ENCODE measurements at regions not wholly inside any gene's neighbourhood (a gene's known extent, or its start where the extent isn't known, plus 50 kb on each side); places are given as distances from the start of the nearest gene placed in this dataset.

GRCh38 chr5:106121972-106122605 is 1548.6 kb downstream of the EFNA5 start:
- no peaks in the 10 kb centered on the region for H3K27me3 ChIP-seq
- H3K4me1 ChIP-seq = no peaks in the 10 kb centered on the region
- no peak for DNase-seq (ENCODE audit: low spot score in 2 of 2)
- H3K4me3 ChIP-seq = no peak overlapping the region
- H3K27ac ChIP-seq = no peak overlapping the region
- TF ChIP-seq, protein P1, sequence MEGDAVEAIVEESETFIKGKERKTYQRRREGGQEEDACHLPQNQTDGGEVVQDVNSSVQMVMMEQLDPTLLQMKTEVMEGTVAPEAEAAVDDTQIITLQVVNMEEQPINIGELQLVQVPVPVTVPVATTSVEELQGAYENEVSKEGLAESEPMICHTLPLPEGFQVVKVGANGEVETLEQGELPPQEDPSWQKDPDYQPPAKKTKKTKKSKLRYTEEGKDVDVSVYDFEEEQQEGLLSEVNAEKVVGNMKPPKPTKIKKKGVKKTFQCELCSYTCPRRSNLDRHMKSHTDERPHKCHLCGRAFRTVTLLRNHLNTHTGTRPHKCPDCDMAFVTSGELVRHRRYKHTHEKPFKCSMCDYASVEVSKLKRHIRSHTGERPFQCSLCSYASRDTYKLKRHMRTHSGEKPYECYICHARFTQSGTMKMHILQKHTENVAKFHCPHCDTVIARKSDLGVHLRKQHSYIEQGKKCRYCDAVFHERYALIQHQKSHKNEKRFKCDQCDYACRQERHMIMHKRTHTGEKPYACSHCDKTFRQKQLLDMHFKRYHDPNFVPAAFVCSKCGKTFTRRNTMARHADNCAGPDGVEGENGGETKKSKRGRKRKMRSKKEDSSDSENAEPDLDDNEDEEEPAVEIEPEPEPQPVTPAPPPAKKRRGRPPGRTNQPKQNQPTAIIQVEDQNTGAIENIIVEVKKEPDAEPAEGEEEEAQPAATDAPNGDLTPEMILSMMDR (IDR thresholded peaks at IDR 0.05) = peak in 2 of 3 experiments; percentile 15 to 26
- H3K36me3 ChIP-seq = no peaks in the 10 kb centered on the region
- no peaks in the 10 kb centered on the region for H3K9me3 ChIP-seq
- intact Hi-C loops (cut with DNase I) = no loop called here

DNA sequence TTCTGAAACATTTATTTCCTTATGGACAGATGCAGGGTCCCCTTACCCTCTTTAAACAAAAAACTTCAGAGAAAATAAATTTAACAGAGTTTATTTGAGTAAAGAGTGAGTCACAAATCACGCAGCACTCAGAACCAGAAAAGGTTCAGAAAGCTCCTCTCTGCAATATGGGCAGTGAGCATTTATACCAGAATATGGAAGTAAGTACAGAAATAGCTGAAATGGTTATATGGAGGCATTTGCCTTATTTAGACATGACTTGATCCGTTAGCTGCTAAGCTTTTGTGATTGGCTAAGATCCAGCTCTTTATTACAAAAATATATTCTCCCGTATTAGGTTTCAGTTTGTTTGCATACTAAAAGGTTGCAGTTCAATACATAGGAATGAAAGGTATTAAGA is 1554.1 kb downstream of the EFNA5 start:
- Histone ChIP-seq H3K4me3 (peak overlapping the region in 1 of 2 donors; percentile 30), H3K4me1 (no peaks in the 10 kb centered on the region), H3K9me3 (peaks cover 0 to 16% of the 10 kb centered on the region in 2 donors), H3K27ac (no peak overlapping the region), H3K27me3 (no peaks in the 10 kb centered on the region), H3K36me3 (no peaks in the 10 kb centered on the region)
- intact Hi-C loops (cut with DNase I) = no loop called here
- TF ChIP-seq, protein P1 (IDR thresholded peaks at IDR 0.05) = no peak
- DNase-seq (ENCODE audit: low spot score in 2 of 2) = no peak

GRCh38 chr5:106113922-106114321 is 1556.8 kb downstream of the EFNA5 start:
- TF ChIP-seq, protein P1 (IDR thresholded peaks at IDR 0.05) = no peak
- peaks cover 0 to 16% of the 10 kb centered on the region in 2 donors for H3K9me3 ChIP-seq
- no peak for DNase-seq (ENCODE audit: low spot score in 2 of 2)
- H3K36me3 ChIP-seq = no peaks in the 10 kb centered on the region
- no peaks in the 10 kb centered on the region for H3K4me1 ChIP-seq
- H3K27me3 ChIP-seq = no peaks in the 10 kb centered on the region
- no peak overlapping the region for H3K27ac ChIP-seq
- no peak overlapping the region for H3K4me3 ChIP-seq
- intact Hi-C loops (cut with DNase I) = no loop called here

- TF ChIP-seq, protein P1 (IDR thresholded peaks at IDR 0.05) = no peak
- Histone ChIP-seq H3K9me3 (no peaks in the 10 kb centered on the region), H3K27ac (no peak overlapping the region), H3K36me3 (no peaks in the 10 kb centered on the region), H3K4me3 (peak overlapping the region in 1 of 2 donors; percentile 1), H3K4me1 (no peaks in the 10 kb centered on the region), H3K27me3 (no peaks in the 10 kb centered on the region)
- intact Hi-C loops (cut with DNase I) = no loop called here
- DNase-seq (ENCODE audit: low spot score in 2 of 2) = no peak
Measured at GRCh38 chr5:106106384-106106783, 1564.4 kb downstream of the EFNA5 start.

GRCh38 chr5:106097340-106097739 is 1573.4 kb downstream of the EFNA5 start:
- H3K4me1 ChIP-seq = no peaks in the 10 kb centered on the region
- no peak for DNase-seq (ENCODE audit: low spot score in 2 of 2)
- intact Hi-C loops (cut with DNase I) = no loop called here
- no peak overlapping the region for H3K4me3 ChIP-seq
- no peak overlapping the region for H3K27ac ChIP-seq
- H3K27me3 ChIP-seq = no peaks in the 10 kb centered on the region
- H3K36me3 ChIP-seq = no peaks in the 10 kb centered on the region
- TF ChIP-seq, protein P1 (IDR thresholded peaks at IDR 0.05) = no peak
- H3K9me3 ChIP-seq = no peaks in the 10 kb centered on the region

GRCh38 chr5:106094839-106095238 is 1575.9 kb downstream of the EFNA5 start:
- no peaks in the 10 kb centered on the region for H3K4me1 ChIP-seq
- H3K9me3 ChIP-seq = no peaks in the 10 kb centered on the region
- intact Hi-C loops (cut with DNase I) = no loop called here
- H3K27me3 ChIP-seq = no peaks in the 10 kb centered on the region
- no peak overlapping the region for H3K4me3 ChIP-seq
- H3K36me3 ChIP-seq = no peaks in the 10 kb centered on the region
- no peak overlapping the region for H3K27ac ChIP-seq
- TF ChIP-seq, protein P1 (IDR thresholded peaks at IDR 0.05) = no peak
- DNase-seq (ENCODE audit: low spot score in 2 of 2) = no peak

All from ascending aorta (tissue), 2 donors.